ENCODE measurements at regions not wholly inside any gene's neighbourhood (a gene's known extent, or its start where the extent isn't known, plus 50 kb on each side); places are given as distances from the start of the nearest gene placed in this dataset.
A peak's percentile ranks its signal among the peaks of the same experiment; 100 is the strongest.

DNA sequence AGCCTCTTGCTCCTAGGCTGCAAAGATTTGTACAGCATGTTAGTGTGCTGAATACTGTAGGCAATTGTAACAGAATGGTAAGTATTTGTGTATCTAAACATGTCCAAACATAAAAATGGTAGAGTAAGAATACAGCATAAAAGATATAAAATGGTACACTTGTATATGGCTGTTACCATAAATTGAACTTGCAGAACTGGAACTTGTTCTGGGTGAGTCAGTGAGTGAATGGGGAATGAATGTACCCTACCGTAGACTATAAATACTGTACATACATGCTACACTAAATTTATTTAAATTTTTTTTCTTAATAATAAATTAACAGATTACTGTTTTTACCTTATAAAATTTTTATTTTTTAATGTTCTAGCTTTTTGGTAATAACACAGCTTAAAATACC is 858.7 kb downstream of the ROBO2 start:
- DNase-seq (ENCODE audit: low read depth in 4 of 6, low spot score in 6 of 6): no peak
- no CpG with 5 or more reads among the region's 1 CpG for WGBS (ENCODE audit: insufficient coverage)
- no peaks in the 10 kb centered on the region for H3K27me3 ChIP-seq (ENCODE audit: control insufficient read depth, insufficient read depth, low read length)

DNA sequence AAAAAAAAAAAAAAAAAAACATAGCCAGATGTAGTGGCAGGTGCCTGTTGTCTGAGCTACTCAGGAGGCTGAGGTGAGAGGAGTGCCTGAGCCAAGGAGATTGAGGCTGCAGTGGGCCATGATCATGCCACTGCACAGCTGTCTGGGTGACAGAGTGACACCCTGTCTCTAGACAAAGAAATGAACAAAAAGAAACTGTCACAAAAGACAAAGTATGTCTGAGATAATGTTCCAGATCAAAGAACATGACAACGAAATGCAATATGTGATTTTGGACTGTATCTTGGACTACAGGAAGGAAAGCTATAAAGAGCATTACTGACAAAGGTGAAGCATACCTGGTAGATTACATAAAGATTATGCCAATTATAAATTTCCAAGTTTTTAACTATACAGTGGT is 862.8 kb downstream of the ROBO2 start:
- DNase-seq (ENCODE audit: low read depth in 4 of 6, low spot score in 6 of 6): no peak
- no peaks in the 10 kb centered on the region for H3K27me3 ChIP-seq (ENCODE audit: control insufficient read depth, insufficient read depth, low read length)
- no peak overlapping the region for H3K4me3 ChIP-seq (ENCODE audit: low read depth, low read length)
- no CpG with 5 or more reads among the region's 1 CpG for WGBS (ENCODE audit: insufficient coverage)
- H3K9me3 ChIP-seq (ENCODE audit: control insufficient read depth, insufficient read depth, low read length): no peaks in the 10 kb centered on the region
- H3K36me3 ChIP-seq (ENCODE audit: control insufficient read depth, insufficient read depth, low read length): no peaks in the 10 kb centered on the region
- no peaks in the 10 kb centered on the region for H3K4me1 ChIP-seq (ENCODE audit: control insufficient read depth, insufficient read depth, low read length)
- no peak overlapping the region for H3K27ac ChIP-seq (ENCODE audit: low read depth, low read length)

More for the DNA sequence above, 858.7 kb downstream of the ROBO2 start:
- no peak overlapping the region for H3K4me3 ChIP-seq (ENCODE audit: low read depth, low read length)
- H3K9me3 ChIP-seq (ENCODE audit: control insufficient read depth, insufficient read depth, low read length): peaks cover 1% of the 10 kb centered on the region
- no peaks in the 10 kb centered on the region for H3K4me1 ChIP-seq (ENCODE audit: control insufficient read depth, insufficient read depth, low read length)
- H3K27ac ChIP-seq (ENCODE audit: low read depth, low read length): no peak overlapping the region
- no peaks in the 10 kb centered on the region for H3K36me3 ChIP-seq (ENCODE audit: control insufficient read depth, insufficient read depth, low read length)

DNA sequence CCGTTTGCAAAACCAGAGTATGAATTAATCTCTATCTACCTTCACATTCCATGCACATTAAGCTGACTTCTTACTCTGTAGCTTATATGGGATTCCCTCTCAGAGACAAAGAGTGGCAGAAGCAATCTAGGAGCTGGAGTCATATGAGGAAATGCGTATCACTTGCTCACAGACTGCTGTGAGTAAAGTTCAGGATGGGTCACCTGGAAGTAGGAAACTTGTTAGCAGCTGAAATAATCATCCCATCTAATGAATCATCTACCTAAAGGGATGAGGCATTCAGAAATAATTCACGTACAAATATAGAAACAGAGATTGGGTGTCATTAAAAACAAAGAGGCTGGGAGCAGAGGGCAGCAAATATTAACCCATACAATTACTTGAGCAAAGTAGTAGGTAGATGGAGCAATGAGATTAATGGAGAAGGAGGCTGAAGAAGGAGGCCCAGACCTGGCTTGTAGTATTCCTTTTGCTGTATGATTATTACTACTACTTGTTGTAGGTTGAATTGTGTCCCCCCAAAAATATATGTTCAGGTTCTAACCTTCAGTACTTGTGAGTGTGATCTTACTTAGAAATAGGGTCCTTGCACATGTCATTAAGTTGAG is 866.3 kb downstream of the ROBO2 start:
- no peak overlapping the region for H3K4me3 ChIP-seq (ENCODE audit: low read depth, low read length)
- no peak for DNase-seq (ENCODE audit: low read depth in 4 of 6, low spot score in 6 of 6)
- H3K4me1 ChIP-seq (ENCODE audit: control insufficient read depth, insufficient read depth, low read length): no peaks in the 10 kb centered on the region
- H3K36me3 ChIP-seq (ENCODE audit: control insufficient read depth, insufficient read depth, low read length): no peaks in the 10 kb centered on the region
- no peaks in the 10 kb centered on the region for H3K9me3 ChIP-seq (ENCODE audit: control insufficient read depth, insufficient read depth, low read length)
- no peaks in the 10 kb centered on the region for H3K27me3 ChIP-seq (ENCODE audit: control insufficient read depth, insufficient read depth, low read length)
- no CpG with 5 or more reads among the region's 3 CpGs for WGBS (ENCODE audit: insufficient coverage)
- no peak overlapping the region for H3K27ac ChIP-seq (ENCODE audit: low read depth, low read length)

DNA sequence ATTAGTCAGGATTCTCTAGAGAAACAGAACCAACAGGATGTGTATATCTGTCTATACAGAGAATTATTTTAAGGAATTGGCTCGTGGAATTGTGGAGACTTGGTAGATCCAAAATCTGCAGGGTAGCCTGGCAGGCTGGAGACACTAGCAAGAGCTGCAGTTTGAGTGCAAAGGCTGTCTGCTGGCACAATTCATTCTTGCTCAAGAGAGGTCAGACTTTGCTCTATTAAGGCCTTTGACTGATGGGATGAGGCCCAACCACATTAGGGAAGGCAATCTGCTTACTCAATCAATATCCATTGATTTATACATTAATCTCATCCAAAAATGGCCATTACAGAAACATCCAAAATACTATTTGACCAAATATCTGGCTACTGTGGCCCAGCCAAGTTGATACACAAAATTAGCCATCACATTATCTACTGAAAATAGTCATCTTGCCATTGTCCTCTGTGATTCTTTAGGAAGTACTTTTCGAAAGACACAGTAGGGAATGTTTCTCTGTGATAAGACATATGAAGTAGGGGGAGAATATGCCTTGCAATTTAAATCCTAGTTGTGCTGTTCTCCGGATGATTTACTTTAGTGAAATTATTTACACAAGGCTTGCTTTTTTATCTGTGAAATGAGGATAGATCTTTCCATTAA is 873.8 kb downstream of the ROBO2 start:
- Histone ChIP-seq H3K4me3 (ENCODE audit: low read depth, low read length) (no peak overlapping the region), H3K27ac (ENCODE audit: low read depth, low read length) (no peak overlapping the region), H3K4me1 (ENCODE audit: control insufficient read depth, insufficient read depth, low read length) (no peaks in the 10 kb centered on the region), H3K27me3 (ENCODE audit: control insufficient read depth, insufficient read depth, low read length) (no peaks in the 10 kb centered on the region), H3K36me3 (ENCODE audit: control insufficient read depth, insufficient read depth, low read length) (no peaks in the 10 kb centered on the region), H3K9me3 (ENCODE audit: control insufficient read depth, insufficient read depth, low read length) (no peaks in the 10 kb centered on the region)
- WGBS (ENCODE audit: insufficient coverage): 100% methylated on average over 1 of the region's 3 CpGs
- DNase-seq (ENCODE audit: low read depth in 4 of 6, low spot score in 6 of 6): no peak

DNA sequence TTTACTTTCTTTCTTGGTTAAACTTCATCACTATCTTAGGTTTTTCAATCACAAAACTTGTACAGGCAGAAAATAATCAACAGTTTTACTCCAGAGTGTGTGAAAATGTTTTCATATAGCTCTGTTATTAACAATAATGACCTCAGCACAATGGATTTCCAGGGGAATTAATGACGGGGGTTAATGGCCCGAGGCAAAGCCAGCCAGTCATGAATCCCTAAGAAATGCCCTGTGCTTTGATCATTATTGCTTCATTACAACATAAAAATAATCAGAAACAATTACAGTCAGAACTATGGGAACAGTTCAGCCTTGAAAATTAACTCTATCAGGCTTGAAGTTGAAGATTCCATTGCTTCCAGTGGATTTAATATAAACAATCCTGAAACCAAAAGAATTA is 875.4 kb downstream of the ROBO2 start:
- no peaks in the 10 kb centered on the region for H3K4me1 ChIP-seq (ENCODE audit: control insufficient read depth, insufficient read depth, low read length)
- H3K27me3 ChIP-seq (ENCODE audit: control insufficient read depth, insufficient read depth, low read length): no peaks in the 10 kb centered on the region
- peaks cover 5% of the 10 kb centered on the region for H3K9me3 ChIP-seq (ENCODE audit: control insufficient read depth, insufficient read depth, low read length)
- H3K4me3 ChIP-seq (ENCODE audit: low read depth, low read length): no peak overlapping the region
- H3K36me3 ChIP-seq (ENCODE audit: control insufficient read depth, insufficient read depth, low read length): no peaks in the 10 kb centered on the region
- DNase-seq (ENCODE audit: low read depth in 4 of 6, low spot score in 6 of 6): peak in 1 of 6 donors; percentile 78
- WGBS (ENCODE audit: insufficient coverage): no CpG with 5 or more reads among the region's 2 CpGs
- H3K27ac ChIP-seq (ENCODE audit: low read depth, low read length): no peak overlapping the region

DNA sequence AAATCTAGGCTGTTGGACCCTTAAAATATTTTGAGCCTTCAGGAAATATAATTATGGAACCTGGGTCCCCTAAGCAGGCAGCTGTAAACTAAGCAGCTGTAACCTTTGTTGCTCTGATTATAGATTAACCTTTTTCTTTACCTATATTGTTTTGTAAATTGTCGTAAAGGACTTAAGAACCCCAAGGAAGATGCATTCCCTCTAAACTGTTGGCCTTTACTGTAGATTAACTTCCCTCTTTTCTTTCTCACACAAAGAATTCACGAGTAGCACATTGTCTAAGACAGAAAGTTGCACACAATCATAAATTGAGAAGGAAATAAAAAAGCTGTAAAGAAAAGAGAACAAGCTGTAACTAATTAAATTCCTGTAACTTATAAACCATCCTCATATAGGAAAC is 877.3 kb downstream of the ROBO2 start:
- no peaks in the 10 kb centered on the region for H3K36me3 ChIP-seq (ENCODE audit: control insufficient read depth, insufficient read depth, low read length)
- no peak overlapping the region for H3K4me3 ChIP-seq (ENCODE audit: low read depth, low read length)
- H3K4me1 ChIP-seq (ENCODE audit: control insufficient read depth, insufficient read depth, low read length): no peaks in the 10 kb centered on the region
- H3K27me3 ChIP-seq (ENCODE audit: control insufficient read depth, insufficient read depth, low read length): no peaks in the 10 kb centered on the region
- H3K9me3 ChIP-seq (ENCODE audit: control insufficient read depth, insufficient read depth, low read length): peaks cover 5% of the 10 kb centered on the region
- no peak for DNase-seq (ENCODE audit: low read depth in 4 of 6, low spot score in 6 of 6)
- no CpG with 5 or more reads among the region's 2 CpGs for WGBS (ENCODE audit: insufficient coverage)
- H3K27ac ChIP-seq (ENCODE audit: low read depth, low read length): no peak overlapping the region

DNA sequence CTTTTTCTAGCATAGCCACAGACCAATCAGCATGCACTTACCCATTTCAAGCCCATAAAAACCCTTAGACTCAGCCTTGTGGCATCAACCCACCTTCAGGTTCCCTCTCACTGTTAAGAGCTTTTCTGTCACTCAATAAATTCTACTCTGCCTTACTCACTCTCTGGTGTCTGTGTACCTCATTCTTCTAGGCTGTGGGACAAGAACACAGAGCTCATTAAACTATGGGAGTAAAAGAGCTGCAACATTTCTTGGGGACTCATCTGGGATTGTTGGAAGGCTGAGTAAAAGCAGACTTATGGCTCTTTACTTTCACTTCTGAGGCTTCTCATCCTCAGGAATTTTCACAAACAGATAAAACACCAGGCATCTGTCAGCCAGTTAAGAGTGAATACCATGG is 879.3 kb downstream of the ROBO2 start:
- H3K4me3 ChIP-seq (ENCODE audit: low read depth, low read length): no peak overlapping the region

DNA sequence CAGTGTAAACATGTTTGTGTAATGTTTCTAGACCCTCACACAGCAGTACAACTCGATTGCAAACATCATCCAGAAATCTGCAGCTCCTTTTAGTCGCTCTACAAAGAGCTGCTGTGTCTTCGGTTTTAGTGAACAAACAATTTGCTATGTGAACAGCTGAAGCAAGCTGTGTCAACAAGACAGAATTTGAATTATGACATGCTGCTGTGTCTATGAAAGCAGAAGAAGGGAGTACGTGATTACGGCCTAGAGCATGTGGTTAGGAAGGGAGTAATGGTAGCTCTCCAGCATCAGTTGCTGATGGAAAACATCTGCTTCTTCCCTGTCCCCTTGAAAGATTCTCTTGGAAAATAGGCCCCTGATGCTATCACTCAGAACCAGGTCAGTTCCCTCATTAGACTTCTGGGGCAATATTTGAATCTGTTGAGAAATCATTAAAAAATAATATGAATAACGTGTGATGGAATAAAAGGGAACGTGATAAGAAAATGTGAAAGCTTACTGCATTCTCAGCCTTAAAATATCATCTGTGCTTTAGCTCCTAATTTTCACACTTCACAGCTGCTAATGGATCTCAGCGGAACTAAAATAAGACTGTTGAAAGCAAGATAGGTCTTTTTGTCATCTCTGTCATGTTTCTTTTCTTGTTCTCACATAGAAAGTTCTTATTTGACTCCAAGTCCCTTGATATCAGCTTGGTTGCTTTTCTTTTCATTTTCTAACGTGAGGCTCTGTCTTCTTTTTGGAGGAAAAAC is 891.5 kb downstream of the ROBO2 start:
- Histone ChIP-seq H3K27ac (ENCODE audit: low read depth, low read length) (no peak overlapping the region), H3K27me3 (ENCODE audit: control insufficient read depth, insufficient read depth, low read length) (no peaks in the 10 kb centered on the region), H3K9me3 (ENCODE audit: control insufficient read depth, insufficient read depth, low read length) (no peaks in the 10 kb centered on the region), H3K36me3 (ENCODE audit: control insufficient read depth, insufficient read depth, low read length) (no peaks in the 10 kb centered on the region), H3K4me3 (ENCODE audit: low read depth, low read length) (no peak overlapping the region), H3K4me1 (ENCODE audit: control insufficient read depth, insufficient read depth, low read length) (no peaks in the 10 kb centered on the region)
- DNase-seq (ENCODE audit: low read depth in 4 of 6, low spot score in 6 of 6): peak in 4 of 6 donors; percentile 11 to 68 (median 48)
- 48% methylated on average over 4 of the region's 9 CpGs for WGBS (ENCODE audit: insufficient coverage)

More for the DNA sequence above, 879.3 kb downstream of the ROBO2 start:
- no peak for DNase-seq (ENCODE audit: low read depth in 4 of 6, low spot score in 6 of 6)
- Histone ChIP-seq H3K27me3 (ENCODE audit: control insufficient read depth, insufficient read depth, low read length) (no peaks in the 10 kb centered on the region), H3K27ac (ENCODE audit: low read depth, low read length) (no peak overlapping the region), H3K9me3 (ENCODE audit: control insufficient read depth, insufficient read depth, low read length) (peaks cover 5% of the 10 kb centered on the region), H3K36me3 (ENCODE audit: control insufficient read depth, insufficient read depth, low read length) (no peaks in the 10 kb centered on the region), H3K4me1 (ENCODE audit: control insufficient read depth, insufficient read depth, low read length) (no peaks in the 10 kb centered on the region)

DNA sequence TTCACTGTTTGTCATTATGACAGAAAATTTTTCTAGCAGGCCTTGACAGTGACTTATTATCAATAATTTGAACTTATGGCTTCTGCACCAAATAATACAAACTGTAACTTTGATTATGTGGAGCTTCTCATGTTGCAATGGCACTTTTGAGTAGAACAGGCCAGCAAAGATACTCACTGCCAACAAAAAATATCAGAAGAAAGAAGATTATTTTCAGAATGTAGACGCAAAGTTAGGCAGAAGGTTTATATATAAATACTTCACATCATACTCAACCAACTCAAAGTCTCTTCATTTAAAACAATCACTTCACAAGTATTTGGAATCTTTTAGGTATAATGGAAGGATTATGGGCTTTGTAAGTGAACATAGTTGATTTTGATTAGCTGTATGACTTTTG is 893.0 kb downstream of the ROBO2 start:
- H3K4me1 ChIP-seq (ENCODE audit: control insufficient read depth, insufficient read depth, low read length): no peaks in the 10 kb centered on the region
- DNase-seq (ENCODE audit: low read depth in 4 of 6, low spot score in 6 of 6): no peak
- H3K27ac ChIP-seq (ENCODE audit: low read depth, low read length): no peak overlapping the region
- no CpG with 5 or more reads among the region's 1 CpG for WGBS (ENCODE audit: insufficient coverage)
- peaks cover 2% of the 10 kb centered on the region for H3K9me3 ChIP-seq (ENCODE audit: control insufficient read depth, insufficient read depth, low read length)
- H3K27me3 ChIP-seq (ENCODE audit: control insufficient read depth, insufficient read depth, low read length): no peaks in the 10 kb centered on the region
- H3K4me3 ChIP-seq (ENCODE audit: low read depth, low read length): no peak overlapping the region
- no peaks in the 10 kb centered on the region for H3K36me3 ChIP-seq (ENCODE audit: control insufficient read depth, insufficient read depth, low read length)

DNA sequence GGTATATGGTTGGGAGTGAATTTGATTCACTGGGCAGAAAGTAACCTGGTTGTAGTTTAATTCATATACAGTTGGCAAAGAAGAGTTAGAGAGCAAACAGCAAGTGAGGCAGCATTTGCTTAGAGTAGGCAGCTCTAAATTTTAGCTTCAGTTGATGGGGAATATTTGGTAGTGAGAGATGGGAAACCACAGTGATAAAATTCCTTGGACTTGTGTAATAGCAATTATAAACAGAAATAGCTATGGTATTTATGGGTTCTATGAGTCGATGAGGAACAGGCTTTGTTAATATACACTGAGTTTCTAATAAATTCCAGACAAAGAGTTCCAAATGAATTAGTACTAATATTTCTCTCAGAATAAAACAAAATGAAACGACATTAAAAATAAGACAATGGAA is 894.0 kb downstream of the ROBO2 start:
- Histone ChIP-seq H3K36me3 (ENCODE audit: control insufficient read depth, insufficient read depth, low read length) (no peaks in the 10 kb centered on the region), H3K27me3 (ENCODE audit: control insufficient read depth, insufficient read depth, low read length) (no peaks in the 10 kb centered on the region), H3K9me3 (ENCODE audit: control insufficient read depth, insufficient read depth, low read length) (peaks cover 2% of the 10 kb centered on the region), H3K4me1 (ENCODE audit: control insufficient read depth, insufficient read depth, low read length) (no peaks in the 10 kb centered on the region), H3K4me3 (ENCODE audit: low read depth, low read length) (no peak overlapping the region), H3K27ac (ENCODE audit: low read depth, low read length) (no peak overlapping the region)
- no CpG with 5 or more reads among the region's 2 CpGs for WGBS (ENCODE audit: insufficient coverage)
- no peak for DNase-seq (ENCODE audit: low read depth in 4 of 6, low spot score in 6 of 6)

Data from spinal cord (tissue), 9 donors.